ENCODE measurements at regions not wholly inside any gene's neighbourhood (a gene's known extent, or its start where the extent isn't known, plus 50 kb on each side); places are given as distances from the start of the nearest gene placed in this dataset.

DNA sequence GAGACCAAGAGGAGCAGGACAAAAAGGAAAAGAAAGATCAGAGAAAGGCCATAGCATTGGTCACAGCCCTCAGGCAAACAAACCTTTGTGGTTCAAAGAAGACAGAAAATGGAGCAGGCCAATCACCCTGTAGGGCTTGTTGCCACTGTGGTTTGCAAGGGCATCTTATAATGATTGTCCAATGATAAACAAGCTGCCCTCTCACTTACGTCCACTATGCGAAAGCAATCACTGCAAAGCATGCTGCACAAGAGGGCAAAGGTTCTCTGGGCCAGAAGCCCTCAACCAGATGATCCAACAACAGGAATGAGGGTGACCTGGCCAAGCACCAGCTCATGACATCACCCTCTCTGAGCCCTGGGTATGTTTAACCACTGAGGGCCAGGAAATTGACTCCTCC lies 360.9 kb upstream of the HSFY2 start:
- no peak for DNase-seq

DNA sequence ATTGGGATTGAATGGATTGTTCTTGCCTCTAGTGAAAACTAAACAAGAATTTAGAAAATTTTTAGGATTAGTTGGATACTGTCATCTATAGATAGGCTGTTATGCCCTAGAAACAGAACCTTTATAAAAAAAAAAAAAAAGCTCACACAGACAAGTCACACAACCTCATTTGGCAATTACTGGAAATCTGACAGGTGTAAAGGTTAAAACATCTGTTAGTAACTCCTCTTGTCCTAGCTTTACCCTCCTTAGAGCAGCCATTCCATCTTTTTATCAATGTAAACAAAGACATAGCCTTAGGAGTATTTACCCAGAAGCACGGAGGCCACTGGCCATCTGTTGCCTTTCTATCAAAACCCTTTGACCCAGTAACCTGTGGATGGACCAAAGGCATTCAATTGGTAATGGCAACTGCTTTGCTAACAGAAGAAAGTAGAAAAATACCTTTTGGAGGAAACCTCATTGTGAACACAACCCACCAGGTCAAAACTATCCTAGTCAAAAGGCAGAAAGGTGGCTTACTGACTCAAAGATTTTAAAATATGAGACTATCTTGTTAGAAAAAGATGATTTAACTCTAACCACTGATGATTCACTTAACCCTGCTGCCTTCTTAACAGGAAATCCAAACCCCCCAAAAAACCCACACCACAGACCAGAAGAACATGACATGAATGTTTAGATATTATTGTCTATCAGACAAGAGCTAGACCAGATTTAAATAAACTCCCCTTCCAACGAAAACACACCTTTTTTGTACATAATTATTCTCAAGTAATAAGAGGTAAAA lies 357.2 kb upstream of the HSFY2 start:
- DNase-seq = no peak

DNA sequence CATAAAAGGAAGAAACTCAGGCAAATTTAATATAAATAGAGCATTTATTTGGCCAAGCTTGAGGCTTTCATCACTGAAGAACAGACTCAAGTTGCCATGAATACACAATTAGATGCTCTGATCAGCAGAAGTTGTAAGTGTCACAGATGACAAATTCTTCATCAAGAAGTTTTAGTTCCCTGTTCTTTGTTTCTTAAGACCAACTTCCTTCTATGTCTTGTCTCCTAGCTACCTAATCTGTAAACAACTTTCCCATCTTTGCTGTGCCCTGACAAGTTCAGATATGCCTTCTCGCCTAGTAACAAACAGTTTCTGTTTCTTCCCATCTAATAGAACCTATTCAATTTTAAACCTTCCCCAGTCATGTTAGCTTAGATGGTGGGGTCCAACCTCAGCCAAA lies 353.4 kb upstream of the HSFY2 start:
- DNase-seq = no peak

DNA sequence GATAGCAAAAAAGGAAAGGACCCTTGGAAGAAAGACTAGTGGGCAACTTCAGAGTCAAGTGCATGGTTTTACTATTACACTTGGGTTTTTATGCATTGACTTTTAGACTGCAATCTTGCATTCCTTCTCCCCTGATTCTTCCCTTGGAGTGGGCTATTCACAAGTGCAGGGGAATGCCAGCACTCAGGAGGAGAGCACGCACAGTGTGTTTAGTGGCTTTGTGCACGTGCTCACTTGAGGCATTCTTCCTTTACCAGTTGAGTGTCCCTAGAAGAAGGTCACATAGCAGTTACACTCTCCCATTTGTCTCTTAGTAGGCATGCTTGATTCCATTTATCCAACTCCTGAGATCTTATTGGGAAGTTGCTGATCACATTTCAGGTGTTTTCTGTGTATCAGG lies 351.1 kb upstream of the HSFY2 start:
- no peak for DNase-seq

DNA sequence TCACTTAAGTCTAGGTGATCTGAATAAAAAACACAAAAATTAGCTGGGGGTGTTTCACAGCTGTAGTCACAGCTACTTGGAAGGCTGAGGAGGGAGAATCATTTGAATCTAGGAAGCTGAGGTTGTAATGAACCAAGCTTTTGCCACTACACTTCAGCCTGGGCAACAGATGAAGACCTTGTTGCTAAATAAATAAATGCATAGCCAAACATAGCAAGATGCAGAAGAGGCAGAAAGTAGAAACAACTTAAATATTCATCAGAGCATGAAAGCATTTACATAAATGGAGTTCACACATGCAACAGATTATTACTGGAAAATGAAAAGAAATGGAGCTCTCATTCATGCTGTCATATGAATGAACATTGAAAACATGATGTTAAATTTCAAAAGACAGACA lies 348.9 kb upstream of the HSFY2 start:
- no peak for DNase-seq

DNA sequence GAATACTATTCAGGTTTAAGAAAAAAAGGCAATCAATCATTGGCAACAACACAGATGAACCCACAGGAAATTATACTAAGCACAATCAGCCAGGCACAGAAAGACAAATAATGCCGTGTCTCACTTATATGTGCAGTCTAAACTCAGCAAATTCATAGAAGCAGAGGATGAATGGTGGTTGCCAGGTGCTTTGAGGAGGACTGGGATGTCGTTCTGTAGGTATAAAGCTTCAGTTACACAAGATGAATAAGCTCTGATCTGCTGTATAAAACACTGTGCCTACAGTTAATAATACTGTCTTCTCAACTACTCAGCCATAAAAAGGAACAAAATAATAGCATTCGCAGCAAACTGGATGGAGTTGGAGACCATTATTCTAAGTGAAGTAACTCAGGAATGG lies 324.8 kb upstream of the HSFY2 start:
- DNase-seq = no peak

DNA sequence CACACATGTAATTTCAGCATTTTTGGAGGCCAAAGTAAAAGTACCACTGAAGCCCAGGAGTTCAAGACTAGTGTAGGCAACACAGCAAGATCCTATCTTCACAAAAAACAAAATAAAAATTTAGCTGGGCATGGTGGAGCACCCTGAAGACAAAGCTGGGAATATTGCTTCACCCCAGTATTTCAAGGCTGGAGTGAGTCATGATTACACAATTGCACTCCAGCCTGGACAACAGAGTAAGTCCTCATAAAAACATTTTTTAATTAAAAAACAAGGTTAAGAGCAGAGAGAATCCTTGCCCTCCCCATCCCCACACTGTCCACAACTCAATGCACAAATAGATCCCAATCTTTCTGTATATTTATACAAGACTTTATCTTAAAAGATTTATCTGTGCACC lies 321.9 kb upstream of the HSFY2 start:
- no peak for DNase-seq

DNA sequence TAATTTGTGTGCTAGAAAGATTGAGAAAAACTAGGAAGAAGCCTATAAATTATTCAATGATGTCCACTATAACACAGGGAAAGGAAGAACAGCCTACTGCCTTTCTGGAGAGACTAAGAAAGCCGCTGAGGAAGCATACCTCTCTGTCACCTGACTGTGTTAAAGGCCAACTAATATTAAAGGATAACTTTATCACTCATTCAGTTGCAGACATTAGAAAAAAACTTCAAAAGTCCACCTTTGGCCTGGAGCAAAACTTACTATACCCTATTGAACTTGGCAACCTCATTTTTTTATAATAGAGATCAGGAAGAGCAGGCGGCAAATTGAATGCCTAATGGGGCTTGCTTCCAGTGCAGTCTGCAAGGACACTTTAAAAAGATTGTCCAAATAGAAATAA lies 309.5 kb upstream of the HSFY2 start:
- no peak for DNase-seq

DNA sequence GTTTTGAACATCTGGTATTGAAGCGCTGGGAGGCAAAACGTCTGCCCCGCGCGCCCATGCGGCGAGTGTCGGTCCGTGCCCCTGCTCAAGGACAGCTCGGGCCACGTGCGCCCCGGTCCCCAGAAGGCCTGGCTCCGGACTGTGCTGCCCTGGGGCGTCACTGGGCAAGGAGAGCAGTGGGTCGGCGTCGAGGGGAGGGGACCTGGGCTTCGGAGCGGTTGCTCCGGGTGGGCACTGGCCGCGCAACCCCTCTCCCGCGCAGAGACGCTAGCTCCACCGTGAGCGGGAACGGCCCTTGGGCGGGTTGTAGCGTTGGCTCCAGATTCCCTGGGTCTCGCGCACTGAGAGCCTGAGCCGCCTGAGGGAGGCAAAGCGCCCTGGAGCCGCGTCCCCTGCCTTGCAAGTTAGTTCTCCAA lies 304.2 kb upstream of the HSFY2 start:
- no peak for DNase-seq

DNA sequence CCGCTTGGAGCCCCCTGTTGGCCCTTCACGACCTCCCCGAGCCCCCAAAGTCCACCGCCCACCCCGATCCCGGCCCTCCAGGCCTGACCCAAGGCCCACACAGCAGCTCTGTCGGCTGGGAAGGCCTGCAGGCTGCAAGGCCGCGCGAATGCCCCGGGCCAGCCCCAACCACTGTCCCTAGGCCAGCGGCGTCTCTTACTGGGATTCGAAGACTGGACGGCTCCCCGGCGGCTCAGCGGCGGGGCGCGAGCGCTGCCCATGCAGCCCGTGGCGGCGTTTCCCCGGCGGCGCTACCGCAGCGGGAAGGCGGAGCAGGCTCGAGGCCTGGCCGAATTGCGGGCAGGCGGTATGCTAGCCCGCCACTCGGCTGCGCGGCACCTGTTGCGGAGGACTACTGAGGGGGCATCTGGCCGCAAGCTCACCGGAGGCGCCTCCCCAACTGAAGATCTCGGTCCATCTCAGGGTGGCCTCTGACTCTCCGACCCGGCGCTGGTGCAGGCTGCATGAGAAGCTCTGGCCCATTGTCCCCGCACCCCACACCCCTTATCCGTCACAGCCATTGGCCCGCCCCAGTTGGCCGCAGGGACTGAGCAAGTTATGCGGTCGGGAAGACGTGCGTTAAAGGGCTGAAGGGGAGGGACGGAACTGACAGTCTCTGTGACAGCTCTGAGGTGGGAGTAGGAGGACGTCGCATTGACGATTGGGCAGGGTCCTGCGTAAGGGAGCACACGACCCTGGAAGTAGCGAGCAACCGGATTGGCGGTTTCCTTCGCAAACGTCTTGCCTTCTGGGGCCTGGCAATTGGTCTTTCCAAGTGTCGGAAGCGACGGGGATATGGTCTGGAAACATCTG lies 303.5 kb upstream of the HSFY2 start:
- no peak for DNase-seq

DNA sequence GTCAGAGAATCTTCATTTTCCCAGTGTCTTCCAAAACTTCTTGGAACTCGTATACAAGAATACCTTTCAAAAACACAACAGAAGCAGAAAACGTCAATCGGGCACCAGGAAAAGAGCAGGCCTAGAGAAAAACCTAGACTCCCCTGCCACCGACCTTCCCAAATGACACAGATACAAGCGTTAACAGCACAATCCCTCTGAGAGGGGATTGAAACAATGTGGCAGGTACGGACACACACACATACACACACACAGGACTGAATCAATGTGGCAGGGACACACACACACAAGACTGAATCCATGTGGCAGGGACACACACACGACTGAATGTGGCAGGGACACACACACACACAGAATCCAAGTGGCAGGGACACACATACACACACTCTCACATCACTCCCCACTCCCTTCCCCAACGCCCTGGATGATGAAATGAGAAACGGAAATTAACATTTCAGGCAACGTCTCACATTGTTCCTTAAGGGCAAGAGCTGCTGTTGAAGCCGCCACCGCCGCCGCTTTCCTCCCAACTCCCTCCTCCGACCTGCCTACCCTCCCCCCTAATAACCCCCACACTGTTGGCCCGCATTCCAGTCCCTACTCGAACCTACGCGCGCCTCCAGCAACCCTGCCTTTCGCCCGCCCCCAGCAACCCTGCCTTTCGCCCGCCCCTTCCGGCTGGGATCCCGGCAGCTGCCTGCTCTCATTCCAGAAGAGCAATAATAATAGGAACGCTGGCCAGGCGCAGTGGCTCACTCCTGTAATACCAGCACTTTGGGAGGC lies 302.1 kb upstream of the HSFY2 start:
- DNase-seq = no peak

DNA sequence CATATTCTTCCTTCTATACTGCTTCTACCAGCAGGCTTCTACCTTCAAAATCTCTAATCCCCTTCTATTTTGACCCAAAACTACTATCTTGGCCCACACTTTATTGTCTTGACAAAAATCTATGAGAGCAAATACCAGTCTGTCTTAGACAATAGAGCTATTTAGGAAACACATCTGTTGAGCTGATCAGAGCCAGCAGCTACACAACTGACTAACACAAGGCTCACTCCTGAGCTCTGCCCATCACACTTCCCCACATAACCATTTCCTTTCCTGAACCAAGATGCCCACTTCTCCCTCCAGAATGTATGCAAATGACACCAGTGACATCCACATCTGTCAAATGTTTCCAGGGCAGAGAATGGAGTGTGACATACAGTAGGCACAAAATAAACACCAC lies 293.9 kb upstream of the HSFY2 start:
- DNase-seq = no peak

DNA sequence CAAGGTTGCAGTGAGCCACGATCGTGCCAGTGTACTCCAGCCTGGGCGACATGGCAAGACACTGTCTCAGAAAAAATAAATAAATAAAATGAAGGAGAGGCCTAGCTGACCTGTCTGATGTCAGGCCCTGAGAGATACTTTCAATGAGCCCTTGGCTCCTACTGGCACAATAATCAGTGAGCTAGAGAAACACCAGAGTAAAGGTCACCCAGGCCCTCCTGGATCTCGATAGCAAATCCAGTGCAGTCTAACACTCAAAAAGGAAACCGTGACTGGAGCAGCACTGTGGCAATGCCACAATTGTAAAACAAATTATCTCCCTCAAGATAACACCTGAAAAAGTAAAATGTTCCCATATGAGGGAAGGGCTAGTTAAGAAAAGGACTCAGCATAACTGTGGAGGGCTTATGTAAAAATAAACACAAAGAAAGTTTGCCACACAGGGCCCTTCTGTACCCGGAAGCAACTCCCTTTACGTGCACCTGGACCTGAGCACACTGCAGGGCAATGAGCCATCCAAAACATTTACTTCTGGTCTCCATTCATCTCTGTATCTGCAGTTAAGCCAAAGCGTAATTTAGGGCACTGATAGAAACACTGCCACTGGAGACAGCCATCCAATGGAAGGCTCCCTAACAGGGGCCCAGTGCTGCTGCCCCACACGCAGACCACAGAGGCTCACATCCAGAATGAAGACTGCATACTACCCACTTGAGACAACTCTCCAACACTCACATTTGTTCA lies 293.1 kb upstream of the HSFY2 start:
- no peak for DNase-seq

DNA sequence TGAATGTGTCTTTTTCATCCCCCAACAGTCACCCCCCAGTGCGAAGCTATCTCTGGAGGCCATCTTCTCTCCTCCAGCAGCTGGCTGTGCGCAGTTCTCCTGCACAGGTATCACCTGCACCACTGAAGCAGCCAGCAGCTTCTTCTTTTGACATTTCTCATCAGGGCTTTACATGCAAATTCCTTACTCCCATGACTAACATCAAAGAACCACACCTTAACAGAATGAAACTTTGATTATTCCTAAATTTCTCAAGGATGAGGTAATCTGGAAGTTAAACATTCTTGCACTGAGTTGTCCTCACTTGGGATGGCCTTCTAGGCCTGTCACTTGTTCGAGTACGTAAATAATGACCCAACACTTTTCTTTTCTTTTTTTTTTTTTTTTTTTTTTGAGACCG lies 291.6 kb upstream of the HSFY2 start:
- DNase-seq = no peak

DNA sequence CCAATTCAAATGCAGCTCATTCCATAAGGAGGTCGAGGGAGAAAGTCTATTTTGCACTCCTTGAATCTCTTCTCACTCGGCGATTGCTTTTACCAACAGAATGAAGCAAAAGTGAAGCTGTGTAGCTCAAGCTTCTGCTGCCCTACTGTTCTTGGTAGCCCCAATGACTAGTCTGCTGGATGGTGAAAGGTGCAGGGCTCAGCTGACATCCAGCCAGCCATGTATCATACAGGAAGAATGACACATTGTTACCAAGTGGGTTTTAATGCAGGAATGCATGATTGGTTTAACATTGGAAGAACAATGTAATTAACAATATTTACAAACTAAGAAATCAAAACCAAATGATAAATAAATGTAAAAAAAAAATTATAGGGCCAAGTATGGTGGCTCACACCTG lies 286.2 kb upstream of the HSFY2 start:
- no peak for DNase-seq

DNA sequence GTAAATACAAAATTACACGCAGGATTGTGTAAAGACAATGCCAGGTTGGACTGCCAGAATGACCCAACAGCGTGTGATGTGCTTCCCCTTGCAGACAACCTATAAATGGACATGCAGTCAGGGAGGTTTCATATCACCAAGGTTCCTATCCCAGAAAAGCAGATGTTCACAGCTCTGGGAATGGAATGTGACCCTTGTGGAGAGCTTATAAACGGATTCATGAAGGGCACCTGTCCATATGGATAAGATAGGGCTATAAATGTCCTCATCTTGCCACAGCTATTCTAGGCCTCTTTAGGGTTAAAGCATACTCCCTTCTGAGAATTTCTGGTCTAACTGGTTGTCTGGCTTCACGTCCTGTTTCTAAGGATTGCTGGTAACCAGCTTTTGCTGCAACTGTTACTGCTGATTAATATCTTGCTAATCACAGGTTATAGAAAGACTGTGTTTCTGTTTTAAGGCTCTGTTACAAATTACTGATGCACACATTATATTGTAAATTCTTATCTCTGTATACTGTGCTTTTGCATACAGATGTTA lies 285.4 kb upstream of the HSFY2 start:
- no peak for DNase-seq

DNA sequence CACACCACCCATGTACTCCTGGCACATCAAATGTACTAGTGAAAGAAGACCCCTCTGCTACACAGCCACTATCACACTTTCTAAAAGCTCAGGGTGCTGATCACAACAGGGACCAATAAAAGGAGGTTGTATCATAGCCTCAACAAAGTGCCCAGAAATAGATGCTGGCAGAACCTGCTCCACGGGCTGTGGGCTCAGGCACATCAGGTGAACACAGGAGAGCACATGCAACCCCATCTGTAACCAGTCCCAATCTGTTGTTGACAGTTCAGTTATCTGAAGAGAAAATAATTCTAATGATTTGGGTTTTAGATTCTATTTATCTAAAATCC lies 282.6 kb upstream of the HSFY2 start:
- DNase-seq = no peak

DNA sequence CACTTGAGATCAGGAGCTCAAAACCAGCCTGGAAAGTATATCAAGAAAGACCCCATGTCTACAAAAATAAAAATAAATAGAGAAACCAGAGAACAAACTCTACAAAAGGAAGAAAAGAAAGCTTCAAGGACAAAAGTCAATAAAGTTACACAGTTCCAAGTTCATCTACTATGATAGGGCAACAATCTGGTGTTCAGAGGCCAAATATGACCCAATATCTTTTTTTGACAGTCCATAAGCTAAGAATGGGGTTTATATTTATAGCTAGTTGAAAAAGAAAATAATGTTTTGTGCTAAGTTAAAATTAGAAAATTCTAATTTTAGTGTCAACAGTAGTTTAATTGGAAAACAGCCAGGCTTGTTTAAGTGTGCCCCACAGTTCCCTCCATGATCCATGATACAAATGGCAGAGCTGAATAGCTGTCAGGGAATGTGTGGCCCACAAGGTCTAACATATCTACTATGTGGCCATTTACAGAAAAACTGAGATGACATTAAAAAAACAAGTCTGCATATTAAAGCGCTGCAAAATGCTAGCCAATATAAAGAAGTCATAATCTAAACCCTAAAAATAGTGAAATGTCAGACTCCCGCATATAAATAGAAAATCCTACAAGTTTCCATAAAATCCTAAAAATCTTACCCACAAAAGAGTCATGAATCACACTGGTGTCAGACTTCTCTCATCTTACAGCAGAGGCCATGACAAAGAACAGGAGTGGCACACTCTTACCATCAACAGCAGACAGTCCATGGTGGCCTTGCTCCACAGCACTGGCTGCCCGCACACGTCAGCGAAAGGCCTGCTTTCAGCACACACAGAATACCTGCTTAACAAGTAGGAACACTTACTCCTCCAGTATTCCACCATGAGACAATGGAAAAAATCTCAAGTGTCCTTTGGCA lies 281.9 kb upstream of the HSFY2 start:
- no peak for DNase-seq

DNA sequence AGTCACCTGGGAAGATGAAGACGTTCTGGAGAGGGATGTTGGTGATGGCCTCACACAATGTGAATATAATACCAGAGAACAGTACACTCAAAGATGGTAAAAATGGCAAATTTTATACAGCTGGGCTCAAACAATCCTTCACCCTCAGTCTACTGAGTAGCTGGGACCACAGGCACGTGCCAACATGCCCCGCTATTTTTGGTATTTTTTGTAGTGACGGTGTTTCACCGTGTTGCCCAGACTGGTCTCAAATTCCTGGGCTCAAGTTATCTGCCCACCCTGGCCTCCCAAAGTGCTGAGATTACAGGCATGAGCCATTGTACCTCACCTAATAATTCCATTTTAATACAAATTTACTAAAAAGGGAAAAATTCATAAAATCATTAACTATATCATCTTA lies 280.3 kb upstream of the HSFY2 start:
- DNase-seq = no peak

DNA sequence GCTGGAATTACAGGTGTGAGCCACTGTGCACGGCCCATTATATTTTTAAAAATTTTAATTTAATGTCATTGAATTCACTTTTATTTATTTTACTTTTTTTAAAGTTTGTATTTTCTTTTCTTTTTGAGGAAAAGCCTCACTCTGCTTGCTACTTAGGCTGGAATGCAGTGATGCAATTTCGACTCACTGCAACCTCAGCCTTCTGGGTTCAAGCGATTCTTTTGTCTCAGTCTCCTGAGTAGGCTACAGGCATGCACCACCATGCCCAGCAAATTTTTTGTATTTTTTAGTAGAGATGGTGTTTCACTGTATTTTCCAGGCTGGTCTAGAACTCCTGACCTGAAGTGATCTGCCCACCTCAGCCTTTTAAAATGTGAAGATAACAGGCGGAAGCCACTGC lies 277.5 kb upstream of the HSFY2 start:
- no peak for DNase-seq

DNA sequence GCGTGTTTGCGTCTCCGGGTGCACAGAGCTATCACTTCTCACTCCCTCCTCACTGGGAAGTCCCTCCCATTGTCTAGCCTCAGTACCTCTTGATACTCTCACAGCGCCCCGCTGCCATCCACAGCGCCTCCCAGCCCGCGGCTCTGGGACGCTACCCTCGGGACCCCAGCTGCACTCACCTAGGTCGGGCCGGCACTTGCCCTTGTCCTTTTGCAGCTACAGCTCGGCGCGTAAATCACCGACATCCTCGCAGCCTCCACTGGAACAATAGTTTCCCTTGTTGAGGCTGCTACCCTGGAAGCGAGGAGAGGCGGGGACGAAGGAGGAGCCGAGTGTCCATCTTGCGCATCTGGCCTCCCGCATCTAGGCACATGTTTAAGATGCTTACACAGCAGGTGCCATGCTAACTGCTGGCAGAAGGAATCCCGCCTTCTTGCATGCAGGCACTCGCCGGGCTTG lies 269.5 kb upstream of the HSFY2 start:
- DNase-seq = no peak
